Naive B cell (primary cell): ENCODE measurements at regions not wholly inside any gene's neighbourhood (a gene's known extent, or its start where the extent isn't known, plus 50 kb on each side); places are given as distances from the start of the nearest gene placed in this dataset.
"Not testable (repeated sequence)": the region's sequence is repeated elsewhere in the genome, so short reads cannot be mapped to it uniquely, and the experiment has no call there.

ENCODE experiments used
- ATAC-seq, 2 donors: fragments of 150-1000 bp; cut with Tn5 transposase; 2 replicates each; pipeline ENCODE4 v1.10.0; 2021; ENCODE audit warnings: low read depth in 2 of 2, mild to moderate bottlenecking in 2 of 2, moderate library complexity in 2 of 2
- DNase-seq: peaks from one replicate; pipeline ENCODE4 v3.0.0; 2022
- H3K27ac Mint-ChIP-seq, 6 donors: one replicate each; pipeline ENCODE4 v1.8.0; 2020 to 2022; ENCODE audit warnings: mild to moderate bottlenecking in 6 of 6, mixed read lengths in 6 of 6, moderate library complexity in 5 of 6, inconsistent platforms in 2 of 6
- H3K27me3 Mint-ChIP-seq, 3 donors: one replicate each; pipeline ENCODE4 v1.8.0; 2021 to 2022; ENCODE audit warnings: mixed read lengths in 3 of 3, mild to moderate bottlenecking in 1 of 3
- H3K36me3 Mint-ChIP-seq, 2 donors: one replicate each; pipeline ENCODE4 v1.8.0; 2020 to 2022; ENCODE audit warnings: mixed read lengths in 2 of 2, inconsistent platforms in 1 of 2, mild to moderate bottlenecking in 1 of 2
- H3K4me1 Mint-ChIP-seq, 3 donors: one replicate each; pipeline ENCODE4 v1.8.0; 2020 to 2022; ENCODE audit warnings: mixed read lengths in 3 of 3, inconsistent platforms in 1 of 3, mild to moderate bottlenecking in 1 of 3, moderate library complexity in 1 of 3
- H3K4me3 Mint-ChIP-seq, 8 donors: one replicate each; pipeline ENCODE4 v1.8.0; 2020 to 2022; ENCODE audit warnings: mild to moderate bottlenecking in 8 of 8, mixed read lengths in 8 of 8, moderate library complexity in 8 of 8, inconsistent platforms in 2 of 8
- H3K9me3 Mint-ChIP-seq, 7 donors: one replicate each; pipeline ENCODE4 v1.8.0; 2020 to 2022; ENCODE audit warnings: mixed read lengths in 7 of 7, mild to moderate bottlenecking in 5 of 7, inconsistent platforms in 2 of 7, moderate library complexity in 1 of 7

DNA sequence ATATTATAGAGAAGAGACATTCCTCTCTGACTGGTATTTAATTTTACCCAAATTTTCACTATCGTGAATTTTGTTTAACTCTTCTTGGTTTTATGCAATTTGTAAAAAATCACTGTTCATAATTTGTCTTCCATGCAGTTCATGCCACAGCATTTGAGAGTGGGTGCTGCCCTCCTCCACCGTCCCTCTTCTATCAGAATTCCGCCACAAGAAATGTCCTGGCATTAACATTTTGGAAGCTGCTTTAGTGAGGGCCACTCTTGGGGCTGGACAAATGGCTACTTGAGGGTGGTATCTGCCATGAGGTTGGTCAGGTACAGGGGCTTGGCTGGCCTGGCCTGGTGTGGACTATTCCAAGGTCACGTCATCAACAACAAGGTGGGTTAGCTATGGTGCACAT is 68.3 kb upstream of the CLDN5 start:
- Mint-ChIP-seq H3K27ac (no peak overlapping the region), H3K27me3 (peaks cover 0 to 17% (median 14%) of the 10 kb centered on the region in 3 donors), H3K4me3 (no peak overlapping the region), H3K9me3 (no peaks in the 10 kb centered on the region), H3K4me1 (peaks cover 9 to 12% (median 12%) of the 10 kb centered on the region in 3 donors), H3K36me3 (no peaks in the 10 kb centered on the region)
- no peak for ATAC-seq
- no peak for DNase-seq

DNA sequence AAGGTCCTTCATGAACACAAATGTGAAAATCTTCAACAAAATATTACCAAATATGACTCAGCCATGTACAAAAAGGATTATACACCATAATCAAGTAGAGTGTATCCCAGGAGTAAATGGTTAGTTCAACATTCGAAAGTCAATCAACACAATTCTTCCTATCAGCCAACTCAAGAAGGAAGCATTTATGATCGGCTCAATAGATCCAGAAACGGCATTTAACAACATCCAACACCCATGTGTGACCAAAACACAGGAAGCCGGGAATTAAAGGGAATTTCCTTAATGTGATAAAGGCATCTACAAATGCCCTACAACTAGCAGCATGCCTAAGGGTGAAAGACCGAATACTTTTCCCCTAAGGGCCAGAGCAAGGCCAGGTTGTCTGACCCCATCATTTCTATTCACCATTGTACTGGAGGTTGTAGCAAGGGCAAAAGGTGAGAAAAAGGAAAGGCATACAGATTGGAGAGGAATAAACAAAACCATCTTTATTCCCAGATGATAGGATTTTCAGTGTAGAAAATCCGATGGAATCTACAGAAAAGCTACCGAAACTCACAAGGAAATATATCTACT is 69.9 kb upstream of the CLDN5 start:
- ATAC-seq: no peak
- Mint-ChIP-seq H3K36me3 (no peaks in the 10 kb centered on the region), H3K27ac (peak overlapping the region in 1 of 6 donors; percentile 1), H3K9me3 (no peaks in the 10 kb centered on the region), H3K4me3 (no peak overlapping the region), H3K27me3 (peaks cover 0 to 16% (median 11%) of the 10 kb centered on the region in 3 donors), H3K4me1 (peaks cover 15 to 21% (median 20%) of the 10 kb centered on the region in 3 donors)
- DNase-seq: no peak

DNA sequence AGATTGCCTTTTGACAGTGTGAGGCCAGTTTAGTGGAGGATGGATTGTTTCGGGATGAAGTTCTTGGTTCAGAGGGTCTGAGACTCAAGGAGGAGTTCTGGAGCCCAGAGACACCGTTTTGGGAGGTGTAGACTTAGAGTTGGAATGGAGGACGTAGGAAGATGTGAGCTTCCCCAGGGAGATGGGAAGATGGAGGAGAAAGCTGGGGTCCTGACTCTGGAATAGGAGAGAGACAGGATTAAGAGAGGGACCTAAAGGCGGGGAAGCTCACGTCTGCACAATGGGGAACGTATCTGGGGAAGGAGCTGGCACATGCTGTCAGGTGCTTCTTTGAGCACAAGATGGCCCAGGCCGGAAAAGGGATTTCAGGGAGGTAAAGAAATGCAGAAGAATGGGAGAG is 71.3 kb upstream of the CLDN5 start:
- Mint-ChIP-seq H3K27me3 (peaks cover 0 to 1% (median 0%) of the 10 kb centered on the region in 3 donors), H3K4me3 (peak overlapping the region in 1 of 8 donors; percentile 31), H3K4me1 (peaks cover 15 to 21% (median 20%) of the 10 kb centered on the region in 3 donors), H3K36me3 (no peaks in the 10 kb centered on the region), H3K27ac (peak overlapping the region in 2 of 6 donors; percentile 22 to 41), H3K9me3 (peaks cover 0 to 2% (median 0%) of the 10 kb centered on the region in 7 donors)
- ATAC-seq (no peak), DNase-seq (no peak)

DNA sequence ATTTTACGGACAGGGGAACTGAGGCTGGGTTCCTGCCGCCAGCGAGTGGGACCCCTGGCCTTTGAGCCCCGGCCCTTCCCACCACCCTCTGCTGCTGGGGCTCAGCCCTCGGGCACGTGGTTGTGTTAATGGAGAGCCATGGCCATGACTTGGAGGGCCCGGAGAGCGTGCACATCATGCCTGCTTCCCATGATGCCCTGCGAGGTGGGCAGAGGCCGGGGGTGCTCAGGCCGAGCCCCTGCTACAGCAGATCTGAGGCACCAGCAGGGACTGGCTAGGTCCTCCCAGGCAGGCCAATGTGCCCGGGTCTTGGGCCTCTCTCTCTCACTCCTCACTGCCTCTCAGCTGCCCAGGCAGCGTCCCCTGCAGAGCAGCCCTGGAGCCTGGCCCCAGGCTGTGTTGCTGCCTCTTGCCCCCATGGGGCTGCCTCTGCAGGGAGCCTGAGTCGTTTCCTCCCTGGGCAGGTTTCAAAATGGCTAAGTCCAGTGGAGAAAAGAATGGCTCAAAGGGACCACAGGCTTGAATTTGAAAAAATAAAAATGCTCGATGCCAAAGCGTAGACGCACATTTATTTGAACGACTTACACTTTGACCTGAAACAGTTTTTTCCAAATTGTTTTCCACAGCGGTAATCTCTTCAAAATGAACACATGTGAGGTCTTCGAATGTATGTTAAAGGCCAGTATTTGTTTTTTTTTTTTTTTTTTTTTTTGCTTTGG is 72.6 kb upstream of the CLDN5 start:
- H3K9me3 Mint-ChIP-seq: peaks cover 0 to 2% (median 0%) of the 10 kb centered on the region in 7 donors
- peak overlapping the region in 2 of 6 donors; percentile 46 to 64 for H3K27ac Mint-ChIP-seq
- peaks cover 4 to 7% (median 6%) of the 10 kb centered on the region in 3 donors for H3K27me3 Mint-ChIP-seq
- ATAC-seq (no peak), DNase-seq (no peak)
- H3K4me3 Mint-ChIP-seq: peak overlapping the region in 2 of 8 donors; percentile 6 to 40
- no peaks in the 10 kb centered on the region for H3K36me3 Mint-ChIP-seq
- peaks cover 15 to 21% (median 20%) of the 10 kb centered on the region in 3 donors for H3K4me1 Mint-ChIP-seq

DNA sequence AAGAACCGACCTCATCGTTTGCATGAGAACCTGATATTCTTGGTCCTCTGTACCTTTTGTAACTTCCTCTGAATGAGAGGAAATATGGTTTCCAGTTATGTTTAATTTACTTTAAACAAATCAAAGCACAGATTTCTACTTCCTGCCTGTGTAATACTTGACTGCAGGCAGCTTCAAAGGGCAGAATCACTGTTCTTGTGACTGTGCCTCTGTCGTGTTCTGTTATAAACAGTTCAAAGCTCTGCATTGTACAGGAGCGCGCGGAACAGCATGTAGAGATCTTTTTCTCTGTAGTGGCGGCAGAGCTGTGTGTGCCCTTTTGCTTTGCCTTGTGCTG is 73.2 kb upstream of the CLDN5 start:
- H3K9me3 Mint-ChIP-seq: peaks cover 0 to 2% (median 0%) of the 10 kb centered on the region in 7 donors
- no peaks in the 10 kb centered on the region for H3K36me3 Mint-ChIP-seq
- peaks cover 15 to 21% (median 20%) of the 10 kb centered on the region in 3 donors for H3K4me1 Mint-ChIP-seq
- H3K4me3 Mint-ChIP-seq: peak overlapping the region in 1 of 8 donors; percentile 40
- DNase-seq: no peak
- H3K27me3 Mint-ChIP-seq: peaks cover 7 to 8% (median 7%) of the 10 kb centered on the region in 3 donors
- ATAC-seq: peak; percentile 25 to 27
- peak overlapping the region in 5 of 6 donors; percentile 46 to 79 (median 63) for H3K27ac Mint-ChIP-seq

DNA sequence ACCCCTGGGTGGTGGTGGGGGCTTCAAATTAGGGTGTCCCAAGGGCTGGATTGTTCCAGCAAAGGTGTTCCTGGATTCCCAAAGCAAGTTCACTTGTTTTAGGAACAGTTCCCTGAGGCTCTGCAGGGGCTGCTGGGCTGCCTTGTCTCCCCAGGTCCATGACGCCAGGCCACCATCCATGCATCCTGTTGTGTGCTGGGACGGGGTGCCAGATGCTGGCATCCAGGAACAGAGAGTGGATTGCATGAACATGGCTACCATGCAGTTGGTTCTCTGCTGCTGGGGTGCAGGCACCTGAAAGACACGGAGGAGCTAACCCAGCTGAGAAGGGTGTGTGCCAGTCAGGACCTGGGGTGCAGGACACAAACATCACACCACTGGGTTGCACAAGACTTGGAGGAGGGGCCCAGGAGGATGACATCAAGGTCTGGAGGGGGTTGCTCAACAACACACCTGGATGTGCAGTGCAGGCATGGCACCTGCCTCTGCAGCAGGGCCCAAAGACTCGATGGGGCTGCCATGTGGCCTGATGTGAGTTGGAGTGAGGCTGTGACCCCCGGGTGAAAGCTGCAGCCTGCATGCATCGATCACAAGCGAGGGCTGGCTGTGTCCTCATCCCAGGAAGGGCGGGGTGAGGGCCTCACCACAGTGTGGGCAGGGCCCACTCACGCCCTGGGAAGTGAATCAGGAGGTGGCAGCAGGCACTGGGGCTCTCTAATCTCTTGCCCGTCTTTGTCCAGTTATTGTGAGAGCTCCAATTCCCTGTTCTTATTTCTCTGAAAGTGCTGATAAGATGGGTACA is 74.0 kb upstream of the CLDN5 start:
- H3K9me3 Mint-ChIP-seq: peaks cover 0 to 2% (median 0%) of the 10 kb centered on the region in 7 donors
- no peaks in the 10 kb centered on the region for H3K36me3 Mint-ChIP-seq
- H3K4me3 Mint-ChIP-seq: no peak overlapping the region
- peaks cover 7 to 8% (median 7%) of the 10 kb centered on the region in 3 donors for H3K27me3 Mint-ChIP-seq
- ATAC-seq (no peak), DNase-seq (no peak)
- H3K4me1 Mint-ChIP-seq: peaks cover 15 to 21% (median 20%) of the 10 kb centered on the region in 3 donors
- peak overlapping the region in 1 of 6 donors; percentile 64 for H3K27ac Mint-ChIP-seq

DNA sequence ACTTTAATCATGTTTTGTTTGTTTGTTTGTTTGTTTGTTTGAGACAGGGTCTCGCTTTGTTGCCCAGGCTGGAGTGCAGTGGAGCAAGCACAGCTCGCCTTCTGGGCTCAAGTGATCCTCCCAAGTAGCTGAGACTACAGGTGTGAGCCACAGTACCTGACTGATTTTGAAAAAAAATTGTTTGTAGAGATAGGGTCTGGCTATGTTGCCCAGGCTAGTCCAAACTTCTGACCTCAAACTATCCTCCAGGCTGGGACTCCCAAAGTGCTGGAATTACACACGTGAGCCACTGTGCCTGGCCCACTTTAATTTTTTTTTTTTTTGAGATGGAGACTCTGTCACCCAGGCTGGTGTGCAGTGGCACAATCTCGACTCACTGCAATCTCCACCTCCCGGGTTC is 74.8 kb upstream of the CLDN5 start:
- Mint-ChIP-seq H3K36me3 (no peaks in the 10 kb centered on the region), H3K9me3 (peaks cover 0 to 2% (median 0%) of the 10 kb centered on the region in 7 donors), H3K27ac (no peak overlapping the region), H3K27me3 (peaks cover 7 to 8% (median 7%) of the 10 kb centered on the region in 3 donors), H3K4me1 (peaks cover 15 to 21% (median 20%) of the 10 kb centered on the region in 3 donors), H3K4me3 (peak overlapping the region in 1 of 8 donors; percentile 10)
- no peak for DNase-seq
- no peak for ATAC-seq

DNA sequence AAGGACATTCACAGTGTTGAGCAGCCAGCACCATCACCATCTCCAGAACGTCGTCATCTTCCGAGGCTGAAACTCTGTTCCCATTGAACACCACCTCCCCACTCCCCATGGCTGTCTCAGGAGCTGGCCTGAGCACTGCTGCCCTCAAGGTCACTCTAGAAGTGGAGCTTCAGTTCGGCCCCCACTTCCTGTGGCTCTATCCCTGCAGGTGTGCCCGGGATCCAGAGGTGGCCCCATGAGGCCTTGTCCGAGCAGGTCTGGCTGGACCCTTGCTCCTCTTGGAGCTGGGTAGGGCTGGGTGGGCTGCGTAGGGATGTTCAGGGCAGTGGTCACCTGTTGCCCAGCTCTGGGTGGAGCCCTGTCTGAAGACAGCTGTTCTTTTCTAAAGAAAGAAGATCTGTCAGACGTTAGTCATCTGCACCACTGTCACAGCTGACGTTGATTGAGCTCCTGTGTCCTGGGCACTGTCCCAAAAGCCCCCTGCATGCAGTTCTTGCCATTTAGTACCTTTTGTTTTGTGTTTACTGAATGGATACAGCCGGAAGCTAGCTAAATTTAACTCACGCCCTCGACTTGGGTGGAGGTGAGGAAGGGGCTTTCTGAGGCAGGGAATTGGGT is 75.5 kb upstream of the CLDN5 start:
- Mint-ChIP-seq H3K4me1 (peaks cover 15 to 21% (median 20%) of the 10 kb centered on the region in 3 donors), H3K4me3 (no peak overlapping the region), H3K27ac (no peak overlapping the region), H3K9me3 (peaks cover 0 to 2% (median 0%) of the 10 kb centered on the region in 7 donors), H3K27me3 (peaks cover 7 to 8% (median 7%) of the 10 kb centered on the region in 3 donors), H3K36me3 (no peaks in the 10 kb centered on the region)
- ATAC-seq: no peak
- DNase-seq: no peak

DNA sequence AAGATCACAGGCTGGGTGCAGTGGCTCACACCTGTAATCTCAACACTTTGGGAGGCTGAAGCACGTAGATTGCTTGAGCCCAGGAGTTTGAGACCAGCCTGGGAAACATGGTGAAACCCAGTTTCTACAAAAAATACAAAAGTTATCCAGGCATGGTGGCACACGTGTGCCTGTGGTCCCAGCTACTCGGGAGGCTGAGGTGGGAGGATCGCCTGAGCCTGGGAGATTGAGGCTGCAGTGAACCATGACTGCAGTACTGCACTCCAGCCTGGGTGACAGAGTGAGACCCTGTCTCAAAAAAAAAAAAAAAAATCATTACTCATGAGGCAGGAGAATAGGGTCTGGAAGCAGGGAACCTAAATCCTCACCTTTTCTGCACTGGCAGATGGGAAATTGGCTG is 79.1 kb upstream of the CLDN5 start:
- H3K4me3 Mint-ChIP-seq, H3K4me1 Mint-ChIP-seq, H3K9me3 Mint-ChIP-seq, H3K27ac Mint-ChIP-seq, H3K36me3 Mint-ChIP-seq, DNase-seq, ATAC-seq: not testable (repeated sequence)
- H3K27me3 Mint-ChIP-seq: peaks cover 26 to 41% (median 28%) of the 10 kb centered on the region in 3 donors

DNA sequence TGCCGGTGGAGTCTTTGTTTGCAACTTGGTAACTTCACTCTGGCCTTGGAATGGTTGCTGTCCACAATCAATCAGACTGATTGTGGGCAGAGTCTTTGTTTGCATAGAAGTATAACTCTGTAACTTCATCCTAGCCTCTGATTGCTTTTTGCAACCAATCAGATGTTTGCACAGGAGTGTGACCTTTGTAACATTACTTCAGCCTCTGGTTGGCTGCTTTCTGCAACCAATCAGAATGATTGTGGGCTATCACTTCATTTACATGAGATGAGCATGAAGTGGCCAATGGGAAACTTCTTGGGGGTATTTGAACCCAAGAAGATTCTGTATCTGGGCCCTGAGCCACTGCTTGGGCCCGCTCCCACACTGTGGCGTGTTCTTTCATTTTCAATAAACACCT is 79.6 kb upstream of the CLDN5 start:
- no peaks in the 10 kb centered on the region for H3K36me3 Mint-ChIP-seq
- H3K4me3 Mint-ChIP-seq: no peak overlapping the region
- H3K27ac Mint-ChIP-seq: peak overlapping the region in 1 of 6 donors; percentile 29
- no peak for ATAC-seq
- peaks cover 0 to 2% (median 0%) of the 10 kb centered on the region in 7 donors for H3K9me3 Mint-ChIP-seq
- DNase-seq: no peak
- H3K4me1 Mint-ChIP-seq: peaks cover 0 to under 1% (median 0%) of the 10 kb centered on the region in 3 donors
- peaks cover 27 to 45% (median 28%) of the 10 kb centered on the region in 3 donors for H3K27me3 Mint-ChIP-seq

DNA sequence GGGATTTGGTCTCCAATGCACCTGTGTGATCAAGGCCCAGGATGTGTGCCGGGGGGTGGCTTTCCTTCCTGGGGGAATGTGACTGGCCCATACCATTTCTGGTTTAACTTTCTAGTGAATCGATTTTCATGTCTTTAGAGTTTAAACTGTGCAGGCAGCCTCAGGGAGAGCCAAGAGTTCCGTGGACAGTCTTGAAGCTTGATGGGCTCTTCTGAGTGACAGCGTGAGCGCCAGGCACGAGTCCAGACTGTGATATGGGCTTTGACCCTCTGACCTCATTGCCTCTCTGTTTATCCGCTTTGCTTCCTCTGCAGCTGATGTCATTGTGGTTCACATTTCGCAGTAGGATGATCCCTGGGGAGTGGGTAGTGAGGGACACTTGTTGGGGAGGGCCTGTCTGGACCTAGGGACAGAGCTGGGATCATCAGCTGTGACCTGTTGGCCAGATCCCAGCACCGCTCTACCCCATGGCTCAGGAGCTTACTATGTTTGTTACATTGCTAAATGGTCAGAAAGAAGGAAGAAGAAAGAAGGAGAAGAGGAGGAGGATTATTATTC is 80.6 kb upstream of the CLDN5 start:
- no peaks in the 10 kb centered on the region for H3K9me3 Mint-ChIP-seq
- no peaks in the 10 kb centered on the region for H3K4me1 Mint-ChIP-seq
- no peak overlapping the region for H3K4me3 Mint-ChIP-seq
- no peak for ATAC-seq
- no peak overlapping the region for H3K27ac Mint-ChIP-seq
- H3K36me3 Mint-ChIP-seq: no peaks in the 10 kb centered on the region
- H3K27me3 Mint-ChIP-seq: peaks cover 28 to 51% (median 31%) of the 10 kb centered on the region in 3 donors
- DNase-seq: no peak

DNA sequence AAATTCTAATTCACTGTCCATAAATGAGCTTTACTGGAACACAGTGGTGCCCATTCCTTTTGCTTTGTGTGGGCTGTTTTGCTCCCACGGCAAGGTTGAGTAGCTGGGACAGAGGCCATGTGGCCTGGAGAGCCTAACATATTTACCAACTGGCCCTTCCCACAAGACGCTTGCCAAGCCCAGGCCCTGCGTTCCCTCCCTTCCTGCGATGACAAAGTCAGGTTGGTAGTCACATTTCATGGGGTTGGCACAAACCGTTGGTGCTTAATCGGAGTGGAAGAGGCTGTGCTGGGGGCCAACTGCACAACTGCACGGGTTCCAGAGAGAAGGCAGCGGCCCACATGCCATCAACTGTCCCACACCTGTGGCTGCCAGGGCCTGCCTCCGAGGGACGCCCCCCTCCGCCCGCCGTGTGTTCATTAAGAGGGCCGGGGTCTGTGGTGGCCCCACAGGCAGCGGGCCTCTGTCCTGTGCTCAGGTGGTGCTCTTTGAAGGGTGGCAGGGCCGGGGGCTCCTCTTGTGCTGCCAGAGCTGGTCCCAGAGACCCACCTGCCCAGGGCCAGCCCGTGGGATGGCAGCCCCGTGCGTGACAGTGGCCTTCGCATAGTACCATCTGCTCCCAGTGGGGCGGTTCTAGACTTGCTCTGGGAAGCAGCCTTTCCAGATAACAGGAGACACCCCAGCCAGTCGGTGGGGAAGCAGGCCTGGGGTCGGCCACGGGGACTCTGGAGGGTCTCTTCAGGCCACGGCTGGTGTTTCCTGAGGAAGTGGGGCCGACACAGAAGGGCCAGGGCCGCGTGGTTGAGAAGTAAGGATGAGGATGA is 81.5 kb upstream of the CLDN5 start:
- Mint-ChIP-seq H3K4me1 (no peaks in the 10 kb centered on the region), H3K4me3 (no peak overlapping the region), H3K36me3 (no peaks in the 10 kb centered on the region), H3K27me3 (peaks cover 28 to 52% (median 31%) of the 10 kb centered on the region in 3 donors), H3K27ac (no peak overlapping the region), H3K9me3 (no peaks in the 10 kb centered on the region)
- ATAC-seq: no peak
- no peak for DNase-seq
